OCI-LY1 (cell line): ENCODE measurements at regions not wholly inside any gene's neighbourhood (a gene's known extent, or its start where the extent isn't known, plus 50 kb on each side); places are given as distances from the start of the nearest gene placed in this dataset.

Source experiments
- CTCF ChIP-seq: fragments of 200-600 bp; sonication (generic), shearing (Covaris generic); IDR thresholded peaks from 2 replicates; pipeline ENCODE4 v1.5.1; 2017; ENCODE audit warnings: mild to moderate bottlenecking, antibody characterized with exemption, low read length, moderate library complexity, mixed read lengths
- EZH2 ChIP-seq: fragments of 200-600 bp; sonication (generic), shearing (Covaris generic); IDR thresholded peaks from 2 replicates; pipeline ENCODE4 v1.8.0; 2017; ENCODE audit warnings: borderline replicate concordance, mixed run types, mild to moderate bottlenecking, antibody characterized with exemption, low read length, moderate library complexity, mixed read lengths

- no peak for TF ChIP-seq CTCF
- no peak for TF ChIP-seq EZH2
These were observed 1226.7 kb downstream of the FLRT2 start for GRCh38 chr14:86756521-86757190.
